Iris pigment epithelial cell (primary cell): ENCODE measurements at regions not wholly inside any gene's neighbourhood (a gene's known extent, or its start where the extent isn't known, plus 50 kb on each side); places are given as distances from the start of the nearest gene placed in this dataset.
"Not testable (repeated sequence)": the region's sequence is repeated elsewhere in the genome, so short reads cannot be mapped to it uniquely, and the experiment has no call there.

Source experiments
- DNase-seq: peaks from one replicate; pipeline ENCODE4 v3.0.0-alpha.2; 2011; ENCODE audit warnings: low read depth

DNA sequence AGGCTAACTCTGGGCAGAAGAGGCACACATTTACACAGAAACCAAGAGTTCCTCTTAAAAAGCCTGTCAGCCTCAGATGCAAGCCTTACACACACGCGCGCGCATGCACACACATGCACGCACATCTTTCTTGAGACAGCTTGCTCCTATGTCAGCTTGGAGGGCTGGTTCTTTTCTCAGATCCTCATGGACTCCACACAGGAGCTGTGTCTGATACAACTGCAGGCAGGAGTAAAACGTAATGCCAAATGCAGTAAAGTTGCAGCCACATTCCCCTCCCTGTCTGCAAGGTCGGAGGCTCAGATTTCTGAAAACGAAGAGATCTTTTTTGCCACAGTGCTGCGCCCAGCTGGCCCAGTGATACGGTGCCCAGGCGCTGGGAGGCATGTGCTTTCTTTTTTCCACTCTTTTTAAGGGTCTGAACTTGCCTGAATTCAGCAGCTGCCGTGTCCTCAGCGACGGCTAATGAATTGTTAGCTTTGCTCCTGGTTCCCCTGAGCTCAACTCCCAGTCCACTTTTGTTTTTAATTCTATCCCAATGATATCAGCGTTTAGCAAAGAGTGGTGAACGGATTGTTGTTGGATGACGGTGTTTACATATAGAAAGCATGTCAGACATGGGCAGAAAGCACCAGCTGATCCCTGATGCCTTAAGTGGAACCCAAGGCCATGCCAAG is 72.9 kb upstream of the FOXN3 start:
- no peak for DNase-seq

DNA sequence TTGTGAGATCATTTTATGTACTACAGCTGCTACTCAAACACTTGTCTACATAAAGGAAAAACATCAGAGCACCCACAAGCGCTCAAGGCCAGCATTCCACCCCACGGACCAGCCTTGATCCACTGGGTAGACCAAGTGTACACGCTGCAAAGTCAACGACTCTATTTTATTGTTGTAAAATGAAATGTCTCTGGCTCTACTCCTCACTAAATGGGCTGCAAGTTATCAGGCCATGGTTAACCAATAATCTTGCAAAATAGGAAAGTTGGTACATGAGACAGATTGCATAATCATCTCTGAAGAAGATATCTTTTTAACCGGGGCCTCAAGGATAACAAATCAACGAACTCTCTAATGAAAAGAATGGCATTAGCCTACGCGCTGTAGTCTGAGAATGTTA is 69.9 kb upstream of the FOXN3 start:
- peak; percentile 36 for DNase-seq

DNA sequence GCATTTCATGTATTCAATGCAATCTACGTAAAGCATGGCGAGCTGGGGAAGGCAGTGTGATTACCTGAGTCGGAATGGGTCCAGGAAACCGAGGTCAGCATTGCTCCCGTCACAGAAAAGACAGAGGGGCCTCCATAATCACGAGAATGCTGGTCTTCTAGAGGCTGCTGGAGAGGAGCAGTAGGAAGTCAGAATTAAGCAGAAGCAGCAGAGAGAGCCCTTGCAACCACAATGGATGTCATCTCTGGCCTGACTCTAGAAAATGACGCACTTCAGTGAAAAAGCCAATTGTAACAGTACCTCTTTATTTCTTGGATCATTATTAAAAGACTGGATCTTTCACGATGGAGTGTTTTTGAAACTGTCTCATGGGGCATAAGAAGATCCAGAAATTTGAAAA is 69.5 kb upstream of the FOXN3 start:
- no peak for DNase-seq

DNA sequence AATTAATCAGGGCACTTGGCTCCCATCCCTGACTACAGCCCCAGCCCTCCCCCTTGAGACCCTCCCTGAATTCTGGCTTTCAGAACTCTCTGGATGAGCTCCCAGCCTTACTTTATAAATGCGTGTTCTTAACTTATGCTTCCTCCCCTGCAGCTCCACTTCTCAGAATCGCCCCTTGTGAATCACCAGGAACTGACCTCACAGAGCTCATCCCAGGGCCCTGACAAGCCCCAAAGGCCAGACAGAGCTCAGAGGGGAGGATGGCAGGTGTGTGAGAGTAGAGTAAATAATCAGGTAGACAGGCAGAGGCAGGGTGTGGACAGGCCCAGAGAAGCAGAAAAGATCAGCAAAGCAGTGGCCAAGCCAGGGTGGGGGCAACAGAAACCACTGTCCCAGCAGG is 68.2 kb upstream of the FOXN3 start:
- DNase-seq: peak; percentile 58

DNA sequence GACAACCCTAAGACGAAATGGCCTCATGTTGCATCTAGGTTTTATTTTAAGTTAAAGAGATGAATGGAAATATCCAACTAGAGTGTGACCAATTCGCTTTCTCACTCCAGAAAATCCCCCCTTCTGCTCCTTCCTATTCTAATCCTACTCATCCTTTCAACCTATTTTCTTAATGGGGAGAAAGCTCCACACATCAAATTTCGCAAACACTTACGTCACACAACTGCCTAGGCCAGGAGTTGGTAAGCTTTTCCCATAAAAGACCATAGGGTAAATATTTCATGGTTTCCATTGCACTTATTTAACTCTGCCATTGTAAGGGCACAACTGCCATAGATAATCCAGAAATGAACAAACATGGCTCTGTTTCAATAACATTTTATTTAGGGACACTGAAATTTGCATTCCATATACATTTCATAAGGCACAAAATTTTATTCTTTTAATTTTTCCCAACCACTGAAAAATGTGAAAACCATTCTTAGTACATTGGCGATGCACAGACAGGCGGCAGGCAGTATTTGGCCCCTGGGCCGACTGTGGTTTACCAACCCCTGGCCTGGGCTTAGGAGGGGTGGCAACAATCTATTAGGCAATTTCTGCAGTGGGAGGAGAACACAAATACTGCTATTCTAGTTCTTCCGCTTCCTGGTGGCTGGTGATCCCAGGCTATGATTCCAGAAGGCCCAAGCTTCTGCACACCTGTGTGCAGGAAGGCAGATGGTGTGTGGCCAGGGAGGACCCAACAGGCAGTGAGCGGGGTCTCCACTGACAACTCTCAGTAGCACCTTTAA is 67.2 kb upstream of the FOXN3 start:
- no peak for DNase-seq

DNA sequence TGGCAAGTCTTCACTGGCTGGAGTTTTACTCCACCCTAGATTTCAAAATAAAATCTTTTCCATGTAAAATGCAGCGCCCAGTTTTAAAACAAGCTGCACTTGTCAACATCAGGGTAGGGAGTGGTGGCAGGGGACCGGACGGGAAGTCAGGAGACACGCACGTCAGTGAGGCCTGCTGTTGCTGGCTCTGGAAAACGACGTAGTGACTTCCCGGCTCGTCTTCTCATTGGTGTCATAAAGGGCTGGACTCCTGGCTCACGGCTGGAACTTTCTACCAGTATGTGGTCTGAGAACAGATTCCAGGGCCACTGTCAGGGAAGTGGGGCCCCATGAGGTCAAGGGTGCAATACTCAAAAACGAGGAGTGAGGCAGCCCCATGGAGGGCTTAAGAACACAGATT is 64.2 kb upstream of the FOXN3 start:
- no peak for DNase-seq

- DNase-seq: no peak
These were observed 63.2 kb upstream of the FOXN3 start for GRCh38 chr14:89480278-89480677.

DNA sequence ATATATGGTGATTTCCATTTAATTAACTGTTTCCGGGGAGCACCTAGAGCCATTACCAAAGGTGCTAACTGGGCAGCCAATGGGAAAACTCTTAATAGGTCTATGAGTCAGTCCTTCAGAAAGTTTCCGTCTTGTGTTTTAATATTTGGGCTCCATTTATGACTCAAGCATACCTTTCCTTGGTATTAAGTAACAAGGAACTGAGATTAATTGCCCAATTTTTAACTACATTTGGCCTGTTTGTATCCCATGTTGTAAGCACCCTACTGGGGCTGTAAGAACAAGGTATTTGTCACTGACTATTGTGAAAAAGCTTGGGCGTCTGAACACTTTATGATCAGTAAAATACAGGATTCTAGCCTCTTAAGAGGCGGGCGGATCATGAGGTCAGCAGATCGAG is 62.8 kb upstream of the FOXN3 start:
- peak; percentile 76 for DNase-seq

- no peak for DNase-seq
These were observed 60.4 kb upstream of the FOXN3 start for GRCh38 chr14:89477391-89477790.

DNA sequence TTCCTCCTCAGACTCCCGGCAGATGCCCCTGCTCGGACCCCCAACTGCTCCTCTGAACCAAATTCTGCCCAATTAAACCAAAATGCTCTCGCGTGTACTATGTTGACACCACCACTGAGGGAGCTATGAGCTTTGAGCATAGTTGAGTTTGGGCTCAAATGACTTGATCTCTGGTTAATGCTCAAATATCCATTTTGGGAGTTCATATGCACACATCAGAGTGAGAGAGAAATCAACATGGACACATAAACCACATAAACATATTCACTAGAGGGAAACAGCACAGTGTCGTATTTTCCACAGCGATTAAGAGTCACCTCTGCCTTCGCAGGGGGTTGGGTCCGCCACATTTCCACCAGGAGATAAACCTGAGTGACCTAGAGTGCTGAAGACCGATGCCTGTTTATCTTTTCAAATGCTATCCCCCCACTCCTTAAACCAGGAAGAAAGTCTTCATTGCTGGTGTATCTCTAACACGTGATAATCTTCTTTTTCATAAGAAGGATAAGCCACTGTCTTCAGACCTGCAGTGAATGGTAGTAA is 59.4 kb upstream of the FOXN3 start:
- no peak for DNase-seq

GRCh38 chr14:89474464-89474863 is 57.4 kb upstream of the FOXN3 start:
- DNase-seq: no peak

DNA sequence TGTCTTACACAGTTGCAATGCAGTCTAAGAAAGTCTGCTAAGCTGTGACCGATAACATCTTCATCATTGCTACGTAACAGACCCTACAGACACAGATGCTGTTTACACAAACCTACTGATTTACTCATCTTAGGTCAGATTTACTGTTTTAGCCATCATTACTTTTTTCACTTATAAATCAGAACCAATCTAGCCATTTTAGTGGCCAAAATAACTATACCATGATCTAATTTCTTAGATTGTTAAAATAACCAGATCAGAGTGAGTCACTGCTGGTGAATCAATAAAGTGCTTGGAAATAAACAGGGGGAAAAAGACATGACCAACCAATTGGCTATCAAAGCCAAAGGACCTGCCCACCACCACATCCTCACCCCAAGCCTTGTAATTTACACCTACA is 57.0 kb upstream of the FOXN3 start:
- peak; percentile 38 for DNase-seq

GRCh38 chr14:89473569-89473968 is 56.5 kb upstream of the FOXN3 start:
- DNase-seq: no peak

GRCh38 chr14:89470401-89470800 is 53.4 kb upstream of the FOXN3 start:
- DNase-seq: no peak

- peak; percentile 41 for DNase-seq
These were observed 52.5 kb upstream of the FOXN3 start for GRCh38 chr14:89469210-89470198.

DNA sequence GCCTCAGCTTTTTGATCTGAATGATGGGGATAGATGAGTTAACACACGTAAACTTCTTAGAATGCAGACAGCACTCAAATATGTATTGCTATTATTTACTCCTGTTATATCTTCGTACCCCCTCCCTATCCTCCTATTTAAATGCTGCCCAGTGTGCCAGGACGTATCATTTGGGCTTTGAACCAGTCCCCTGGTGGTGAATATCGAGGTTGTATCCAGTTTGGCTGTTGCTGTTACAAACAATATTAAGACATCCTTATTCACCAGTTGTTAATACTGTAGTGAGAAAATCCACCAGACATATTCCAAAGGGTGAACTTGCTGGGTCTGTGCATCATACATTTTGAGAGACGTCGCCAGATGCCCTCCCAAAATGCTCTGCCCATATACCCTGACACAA is 51.5 kb upstream of the FOXN3 start:
- no peak for DNase-seq

DNA sequence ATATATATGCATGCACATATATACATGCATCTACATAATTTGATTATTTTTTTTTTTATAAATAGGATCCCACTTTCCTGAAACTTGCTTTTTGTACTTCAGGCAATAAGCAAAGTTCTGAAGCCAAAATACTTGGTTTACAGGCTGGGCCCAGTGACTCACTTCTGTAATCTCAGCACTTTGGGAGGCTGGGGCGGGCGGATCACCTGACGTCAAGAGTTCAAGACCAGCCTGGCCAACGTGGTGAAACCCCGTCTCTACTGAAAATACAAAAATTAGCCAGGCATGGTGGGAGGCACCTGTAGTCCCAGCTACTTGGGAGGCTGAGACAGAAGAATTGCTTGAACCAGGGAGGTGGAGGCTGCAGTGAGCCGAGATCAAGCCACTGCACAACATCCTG is 51.0 kb upstream of the FOXN3 start:
- DNase-seq: not testable (repeated sequence)

DNA sequence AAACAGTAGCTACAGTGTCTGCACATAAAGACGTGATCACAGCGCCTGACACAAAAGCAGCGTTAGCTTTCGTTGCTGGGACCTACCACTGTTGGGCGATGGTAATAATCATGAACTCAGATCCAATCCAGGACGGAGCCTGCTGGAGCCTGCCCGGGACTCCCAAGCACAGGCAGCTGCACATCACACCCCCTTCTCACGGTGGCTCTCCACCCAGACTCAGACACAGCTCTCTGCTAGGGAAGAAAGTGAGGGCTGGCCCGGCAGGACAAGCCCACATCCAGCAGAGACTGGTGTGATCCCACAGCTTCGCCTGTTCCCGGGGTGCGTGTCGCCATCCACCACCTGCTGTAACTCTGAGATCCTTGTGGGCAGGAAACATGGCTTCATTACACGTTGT is 49.9 kb upstream of the FOXN3 start:
- DNase-seq: no peak
